ENCODE measurements at regions not wholly inside any gene's neighbourhood (a gene's known extent, or its start where the extent isn't known, plus 50 kb on each side); places are given as distances from the start of the nearest gene placed in this dataset.
A peak's percentile ranks its signal among the peaks of the same experiment; 100 is the strongest.

- no peaks in the 10 kb centered on the region for H3K9me3 Mint-ChIP-seq (ENCODE audit: unreplicated experiment)
- TF ChIP-seq CTCF (IDR thresholded peaks at IDR 0.05; ENCODE audit: unreplicated experiment): no peak
- DNase-seq (ENCODE audit: unreplicated experiment): no peak
- no peak overlapping the region for H3K27ac Mint-ChIP-seq (ENCODE audit: low read depth, unreplicated experiment)
- no peaks in the 10 kb centered on the region for H3K4me1 Mint-ChIP-seq (ENCODE audit: insufficient read depth, unreplicated experiment)
- intact Hi-C loops (cut with micrococcal nuclease): no loop called here
- POLR2A ChIA-PET: interaction anchor here (0.6 to 0.7 kb wide), 2 partner anchors 9 to 34 kb away, joined by 3 read pairs; no protein-coding TSS in a partner anchor
- H3K36me3 Mint-ChIP-seq (ENCODE audit: insufficient read depth, unreplicated experiment): no peaks in the 10 kb centered on the region
- H3K27me3 Mint-ChIP-seq (ENCODE audit: insufficient read depth, unreplicated experiment): no peaks in the 10 kb centered on the region
- CTCF ChIA-PET: no interaction called here
- BruUV-seq (replicated peaks): no TSS peak
- H3K4me3 Mint-ChIP-seq (ENCODE audit: unreplicated experiment): no peak overlapping the region
These were observed 70.1 kb upstream of the LINC01488 start for GRCh38 chr11:69411257-69411924.

- Mint-ChIP-seq H3K36me3 (ENCODE audit: insufficient read depth, unreplicated experiment) (no peaks in the 10 kb centered on the region), H3K9me3 (ENCODE audit: unreplicated experiment) (no peaks in the 10 kb centered on the region), H3K4me3 (ENCODE audit: unreplicated experiment) (no peak overlapping the region), H3K27ac (ENCODE audit: low read depth, unreplicated experiment) (no peak overlapping the region), H3K4me1 (ENCODE audit: insufficient read depth, unreplicated experiment) (no peaks in the 10 kb centered on the region), H3K27me3 (ENCODE audit: insufficient read depth, unreplicated experiment) (no peaks in the 10 kb centered on the region)
- BruUV-seq (replicated peaks): no TSS peak
- POLR2A ChIA-PET: no interaction called here
- CTCF ChIA-PET: no interaction called here
- DNase-seq (ENCODE audit: unreplicated experiment): no peak
- intact Hi-C loops (cut with micrococcal nuclease): no loop called here
- no peak for TF ChIP-seq CTCF (IDR thresholded peaks at IDR 0.05; ENCODE audit: unreplicated experiment)
These were observed 68.3 kb upstream of the LINC01488 start for GRCh38 chr11:69413015-69413801.

DNA sequence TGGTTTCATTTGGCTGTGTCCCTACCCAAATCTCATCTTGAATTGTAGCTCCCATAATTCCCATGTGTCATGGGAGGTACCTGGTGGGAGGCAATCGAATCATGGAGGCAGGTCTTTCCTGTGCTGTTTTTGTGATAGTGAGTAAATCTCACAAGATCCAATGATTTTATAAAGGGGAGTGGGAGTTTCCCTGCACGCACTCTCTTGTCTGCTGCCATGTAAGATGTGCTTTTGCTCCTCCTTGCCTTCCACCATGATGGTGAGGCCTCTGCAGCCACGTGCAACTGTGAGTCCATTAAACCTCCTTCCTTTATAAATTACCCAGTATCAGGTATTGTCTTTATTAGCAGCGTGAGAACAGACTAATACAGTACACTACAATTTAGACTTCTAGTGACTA, 67.5 kb upstream of the LINC01488 start:
- ChIA-PET POLR2A (no interaction called here), CTCF (interaction anchor here (0.6 kb wide), 1 partner anchor 285 kb away, joined by 3 read pairs; no protein-coding TSS in a partner anchor)
- DNase-seq (ENCODE audit: unreplicated experiment): no peak
- Mint-ChIP-seq H3K27me3 (ENCODE audit: insufficient read depth, unreplicated experiment) (no peaks in the 10 kb centered on the region), H3K4me3 (ENCODE audit: unreplicated experiment) (no peak overlapping the region), H3K27ac (ENCODE audit: low read depth, unreplicated experiment) (peak overlapping the region; percentile 12), H3K9me3 (ENCODE audit: unreplicated experiment) (no peaks in the 10 kb centered on the region), H3K4me1 (ENCODE audit: insufficient read depth, unreplicated experiment) (no peaks in the 10 kb centered on the region), H3K36me3 (ENCODE audit: insufficient read depth, unreplicated experiment) (peaks cover 3% of the 10 kb centered on the region)
- TF ChIP-seq CTCF (IDR thresholded peaks at IDR 0.05; ENCODE audit: unreplicated experiment): no peak
- BruUV-seq (replicated peaks): no TSS peak
- intact Hi-C loops (cut with micrococcal nuclease): no loop called here

GRCh38 chr11:69414773-69415187, 66.7 kb upstream of the LINC01488 start:
- TF ChIP-seq CTCF (IDR thresholded peaks at IDR 0.05; ENCODE audit: unreplicated experiment): no peak
- H3K27me3 Mint-ChIP-seq (ENCODE audit: insufficient read depth, unreplicated experiment): no peaks in the 10 kb centered on the region
- H3K36me3 Mint-ChIP-seq (ENCODE audit: insufficient read depth, unreplicated experiment): peaks cover 6% of the 10 kb centered on the region
- CTCF ChIA-PET: interaction anchor here (0.7 kb wide), 1 partner anchor 242 kb away, joined by 3 read pairs; no protein-coding TSS in a partner anchor
- no peak overlapping the region for H3K4me3 Mint-ChIP-seq (ENCODE audit: unreplicated experiment)
- no TSS peak for BruUV-seq (replicated peaks)
- DNase-seq (ENCODE audit: unreplicated experiment): no peak
- H3K9me3 Mint-ChIP-seq (ENCODE audit: unreplicated experiment): no peaks in the 10 kb centered on the region
- H3K4me1 Mint-ChIP-seq (ENCODE audit: insufficient read depth, unreplicated experiment): no peaks in the 10 kb centered on the region
- intact Hi-C loops (cut with micrococcal nuclease): no loop called here
- H3K27ac Mint-ChIP-seq (ENCODE audit: low read depth, unreplicated experiment): peak overlapping the region; percentile 12
- POLR2A ChIA-PET: interaction anchor here (0.7 kb wide), 1 partner anchor 13 kb away, joined by 3 read pairs; no protein-coding TSS in a partner anchor

Data from MCF 10A (cell line).